Vagina (tissue), 2 donors: ENCODE measurements at regions not wholly inside any gene's neighbourhood (a gene's known extent, or its start where the extent isn't known, plus 50 kb on each side); places are given as distances from the start of the nearest gene placed in this dataset.

Experiments
- POLR2A ChIP-seq, 2 donors: fragments of 450-650 bp; IDR thresholded peaks; one replicate each; pipeline ENCODE4 v1.6.1; 2017; ENCODE audit warnings: antibody characterized with exemption in 2 of 2, mild to moderate bottlenecking in 2 of 2, moderate library complexity in 2 of 2
- TF ChIP-seq, protein P1 (sequence below), 3 experiments: fragments of 450-650 bp in 2 of 3; fragments of 200-600 bp in 1 of 3; sonication (generic) in 1 of 3; IDR thresholded peaks; one replicate each; pipeline ENCODE4 v1.5.1; 2017 to 2019; ENCODE audit warnings: antibody characterized with exemption in 3 of 3, mild to moderate bottlenecking in 2 of 3, moderate library complexity in 2 of 3

DNA sequence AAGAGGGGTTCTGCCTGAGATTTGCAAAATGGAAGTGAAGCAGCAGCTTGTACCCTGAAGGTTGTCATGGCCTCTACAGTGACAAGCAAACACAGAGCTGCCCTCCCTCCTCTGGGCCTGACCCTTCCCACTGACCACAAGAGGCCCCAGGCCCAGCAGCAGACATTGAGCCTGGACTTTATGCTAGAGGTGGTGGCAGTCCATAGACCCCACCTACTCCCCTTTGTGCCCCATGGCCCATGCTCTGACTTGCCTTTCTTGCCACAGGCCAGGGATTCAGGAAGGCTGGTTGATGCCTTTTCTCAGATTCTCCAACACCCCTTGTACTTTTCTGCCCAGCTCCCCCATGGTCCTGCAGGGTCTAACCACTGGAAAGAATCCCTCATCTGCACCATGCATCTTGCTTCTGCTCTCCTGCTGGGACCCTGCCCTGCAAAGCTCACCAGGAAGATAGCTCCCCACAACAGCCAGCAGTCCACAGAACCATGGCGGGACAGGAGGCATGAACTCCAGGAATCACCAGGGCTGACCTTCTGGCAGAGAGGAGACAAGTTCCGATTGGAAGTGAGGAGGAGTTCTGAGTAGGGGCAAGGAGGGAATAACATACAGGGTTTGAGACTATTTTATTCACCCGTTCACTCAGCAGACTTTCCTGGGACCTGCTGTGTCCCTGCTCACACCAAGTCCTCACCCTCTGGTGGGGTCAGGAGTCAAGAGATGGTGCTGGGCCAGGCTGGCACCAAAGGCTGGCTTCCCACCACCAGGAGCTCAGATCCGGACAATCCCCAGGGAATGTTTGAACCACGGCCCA is 263.8 kb downstream of the SYK start:
- TF ChIP-seq, protein P1, sequence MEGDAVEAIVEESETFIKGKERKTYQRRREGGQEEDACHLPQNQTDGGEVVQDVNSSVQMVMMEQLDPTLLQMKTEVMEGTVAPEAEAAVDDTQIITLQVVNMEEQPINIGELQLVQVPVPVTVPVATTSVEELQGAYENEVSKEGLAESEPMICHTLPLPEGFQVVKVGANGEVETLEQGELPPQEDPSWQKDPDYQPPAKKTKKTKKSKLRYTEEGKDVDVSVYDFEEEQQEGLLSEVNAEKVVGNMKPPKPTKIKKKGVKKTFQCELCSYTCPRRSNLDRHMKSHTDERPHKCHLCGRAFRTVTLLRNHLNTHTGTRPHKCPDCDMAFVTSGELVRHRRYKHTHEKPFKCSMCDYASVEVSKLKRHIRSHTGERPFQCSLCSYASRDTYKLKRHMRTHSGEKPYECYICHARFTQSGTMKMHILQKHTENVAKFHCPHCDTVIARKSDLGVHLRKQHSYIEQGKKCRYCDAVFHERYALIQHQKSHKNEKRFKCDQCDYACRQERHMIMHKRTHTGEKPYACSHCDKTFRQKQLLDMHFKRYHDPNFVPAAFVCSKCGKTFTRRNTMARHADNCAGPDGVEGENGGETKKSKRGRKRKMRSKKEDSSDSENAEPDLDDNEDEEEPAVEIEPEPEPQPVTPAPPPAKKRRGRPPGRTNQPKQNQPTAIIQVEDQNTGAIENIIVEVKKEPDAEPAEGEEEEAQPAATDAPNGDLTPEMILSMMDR (IDR thresholded peaks at IDR 0.05): no peak
- no peak for TF ChIP-seq POLR2A (IDR thresholded peaks at IDR 0.05)
